DMS53 (cell line): ENCODE measurements at regions not wholly inside any gene's neighbourhood (a gene's known extent, or its start where the extent isn't known, plus 50 kb on each side); places are given as distances from the start of the nearest gene placed in this dataset.

Source experiments
- DNase-seq: peaks from one replicate; lab custom pipeline; 2025; lab: John Stamatoyannopoulos, UW

GRCh38 chr4:120299631-120300030 is 233.0 kb upstream of the MAD2L1 start:
- peak; percentile 83 for DNase-seq

GRCh38 chr4:120293341-120293740 is 226.7 kb upstream of the MAD2L1 start:
- no peak for DNase-seq

GRCh38 chr4:120291541-120291940 is 224.9 kb upstream of the MAD2L1 start:
- DNase-seq, result no peak

GRCh38 chr4:120290553-120290952 is 223.9 kb upstream of the MAD2L1 start:
- DNase-seq, result no peak

GRCh38 chr4:120286813-120287212 is 220.2 kb upstream of the MAD2L1 start:
- no peak for DNase-seq

- no peak for DNase-seq
Measured at GRCh38 chr4:120281581-120281980, 214.9 kb upstream of the MAD2L1 start.

GRCh38 chr4:120277391-120277790 is 210.7 kb upstream of the MAD2L1 start:
- DNase-seq, result no peak

- no peak for DNase-seq
Measured at GRCh38 chr4:120266602-120267001, 200.0 kb upstream of the MAD2L1 start.

- no peak for DNase-seq
Measured at GRCh38 chr4:120263618-120264017, 197.0 kb upstream of the MAD2L1 start.

GRCh38 chr4:120261117-120261516 is 194.5 kb upstream of the MAD2L1 start:
- no peak for DNase-seq

GRCh38 chr4:120256112-120256775 is 189.6 kb upstream of the MAD2L1 start:
- DNase-seq, result peak; percentile 80

GRCh38 chr4:120238277-120238973 is 171.8 kb upstream of the MAD2L1 start:
- no peak for DNase-seq

GRCh38 chr4:120236873-120237272 is 170.2 kb upstream of the MAD2L1 start:
- no peak for DNase-seq

GRCh38 chr4:120232050-120232449 is 165.4 kb upstream of the MAD2L1 start:
- DNase-seq, result no peak

- no peak for DNase-seq
Measured at GRCh38 chr4:120228086-120228485, 161.4 kb upstream of the MAD2L1 start.

GRCh38 chr4:120227554-120227953 is 160.9 kb upstream of the MAD2L1 start:
- no peak for DNase-seq

- no peak for DNase-seq
Measured at GRCh38 chr4:120225527-120225926, 158.9 kb upstream of the MAD2L1 start.

GRCh38 chr4:120218981-120219380 is 152.3 kb upstream of the MAD2L1 start:
- DNase-seq, result no peak

GRCh38 chr4:120215350-120215749 is 148.7 kb upstream of the MAD2L1 start:
- DNase-seq, result no peak

- DNase-seq, result no peak
Measured at GRCh38 chr4:120211408-120212015, 144.9 kb upstream of the MAD2L1 start.

GRCh38 chr4:120209706-120210105 is 143.1 kb upstream of the MAD2L1 start:
- peak; percentile 19 for DNase-seq

GRCh38 chr4:120207021-120207420 is 140.4 kb upstream of the MAD2L1 start:
- DNase-seq, result no peak

GRCh38 chr4:120202222-120202621 is 135.6 kb upstream of the MAD2L1 start:
- DNase-seq, result no peak
